Activated CD4-positive, alpha-beta T cell treated with anti-CD3 and anti-CD28 coated beads for 36 hours (primary cell): ENCODE measurements at regions not wholly inside any gene's neighbourhood (a gene's known extent, or its start where the extent isn't known, plus 50 kb on each side); places are given as distances from the start of the nearest gene placed in this dataset.
"Not testable (repeated sequence)": the region's sequence is repeated elsewhere in the genome, so short reads cannot be mapped to it uniquely, and the experiment has no call there.

Source experiments
- ATAC-seq: fragments of 200-7000 bp; cut with Tn5 transposase; one replicate; pipeline ENCODE4 v1.10.0; 2021; ENCODE audit warnings: mild to moderate bottlenecking, moderate library complexity
- CTCF ChIA-PET: fragments of 350-600 bp; sonication (Branson Sonifier 250); formaldehyde crosslinking; loops from one replicate; lab custom pipeline; 2021; ENCODE audit warnings: antibody characterized with exemption; lab: Charles Lee
- POLR2A ChIA-PET: fragments of 350-600 bp; sonication (Branson Sonifier 250); formaldehyde crosslinking; loops from one replicate; lab custom pipeline; 2021; ENCODE audit warnings: antibody characterized with exemption, inconsistent platforms; lab: Charles Lee
- DNase-seq: peaks from one replicate; pipeline ENCODE4 v3.0.0-alpha.2; 2020
- H3K27ac Mint-ChIP-seq: one replicate; pipeline ENCODE4 v1.8.0; 2021; ENCODE audit warnings: mixed read lengths
- H3K27me3 Mint-ChIP-seq: one replicate; pipeline ENCODE4 v1.8.0; 2021; ENCODE audit warnings: mixed read lengths
- H3K36me3 Mint-ChIP-seq: one replicate; pipeline ENCODE4 v1.8.0; 2021; ENCODE audit warnings: low read depth, mixed read lengths
- H3K4me1 Mint-ChIP-seq: one replicate; pipeline ENCODE4 v1.8.0; 2021; ENCODE audit warnings: mixed read lengths
- H3K4me3 Mint-ChIP-seq: one replicate; pipeline ENCODE4 v1.8.0; 2021; ENCODE audit warnings: mild to moderate bottlenecking, moderate library complexity, mixed read lengths
- H3K9me3 Mint-ChIP-seq: one replicate; pipeline ENCODE4 v1.8.0; 2021; ENCODE audit warnings: low read depth, mixed read lengths
- intact Hi-C, 2 experiments: fragments of 100-400 bp; cut with DNase I in 1 of 2; cut with micrococcal nuclease in 1 of 2; formaldehyde crosslinking; loops; one replicate each; pipeline versions ENCODE4 v1.14.2 to v1.15.1; 2022 to 2024; cut with DNase I, micrococcal nuclease

GRCh38 chr12:125999628-126000027 is 934.4 kb downstream of the AACS start:
- intact Hi-C loops = no loop called here
- no peaks in the 10 kb centered on the region for H3K4me1 Mint-ChIP-seq
- DNase-seq (no peak), ATAC-seq (no peak)
- peaks cover 16% of the 10 kb centered on the region for H3K9me3 Mint-ChIP-seq
- no peak overlapping the region for H3K27ac Mint-ChIP-seq
- no peaks in the 10 kb centered on the region for H3K36me3 Mint-ChIP-seq
- POLR2A ChIA-PET = no interaction called here
- H3K4me3 Mint-ChIP-seq = no peak overlapping the region
- H3K27me3 Mint-ChIP-seq = no peaks in the 10 kb centered on the region
- CTCF ChIA-PET = no interaction called here

- H3K9me3 Mint-ChIP-seq = peaks cover 26% of the 10 kb centered on the region
- no peaks in the 10 kb centered on the region for H3K36me3 Mint-ChIP-seq
- no peak overlapping the region for H3K27ac Mint-ChIP-seq
- intact Hi-C loops = no loop called here
- no peaks in the 10 kb centered on the region for H3K4me1 Mint-ChIP-seq
- H3K4me3 Mint-ChIP-seq = no peak overlapping the region
- ChIA-PET CTCF (no interaction called here), POLR2A (no interaction called here)
- DNase-seq (no peak), ATAC-seq (no peak)
- H3K27me3 Mint-ChIP-seq = no peaks in the 10 kb centered on the region
Observed at GRCh38 chr12:126019385-126019784, 954.1 kb downstream of the AACS start.

- ChIA-PET POLR2A (no interaction called here), CTCF (no interaction called here)
- H3K4me3 Mint-ChIP-seq = no peak overlapping the region
- intact Hi-C loops = no loop called here
- ATAC-seq (no peak), DNase-seq (no peak)
- H3K27ac Mint-ChIP-seq = no peak overlapping the region
- peaks cover 21% of the 10 kb centered on the region for H3K9me3 Mint-ChIP-seq
- H3K27me3 Mint-ChIP-seq = no peaks in the 10 kb centered on the region
- no peaks in the 10 kb centered on the region for H3K4me1 Mint-ChIP-seq
- H3K36me3 Mint-ChIP-seq = no peaks in the 10 kb centered on the region
Observed at GRCh38 chr12:126021675-126022074, 956.4 kb downstream of the AACS start.

GRCh38 chr12:126027825-126028224 is 962.6 kb downstream of the AACS start:
- ATAC-seq (no peak), DNase-seq (no peak)
- no peaks in the 10 kb centered on the region for H3K4me1 Mint-ChIP-seq
- POLR2A ChIA-PET = no interaction called here
- H3K36me3 Mint-ChIP-seq = no peaks in the 10 kb centered on the region
- H3K27me3 Mint-ChIP-seq = no peaks in the 10 kb centered on the region
- no peak overlapping the region for H3K27ac Mint-ChIP-seq
- CTCF ChIA-PET = interaction anchor here (0.6 kb wide), 1 partner anchor 498 kb away, joined by 3 read pairs; no protein-coding TSS in a partner anchor
- intact Hi-C loops = no loop called here
- no peak overlapping the region for H3K4me3 Mint-ChIP-seq
- H3K9me3 Mint-ChIP-seq = no peaks in the 10 kb centered on the region

GRCh38 chr12:126030573-126030972 is 965.3 kb downstream of the AACS start:
- ChIA-PET POLR2A (no interaction called here), CTCF (no interaction called here)
- Mint-ChIP-seq H3K9me3 (no peaks in the 10 kb centered on the region), H3K27ac (no peak overlapping the region), H3K4me1 (no peaks in the 10 kb centered on the region), H3K36me3 (no peaks in the 10 kb centered on the region), H3K4me3 (no peak overlapping the region), H3K27me3 (peaks cover 2% of the 10 kb centered on the region)
- DNase-seq (no peak), ATAC-seq (no peak)
- intact Hi-C loops = no loop called here

- no peaks in the 10 kb centered on the region for H3K4me1 Mint-ChIP-seq
- H3K27ac Mint-ChIP-seq = no peak overlapping the region
- ATAC-seq = no peak
- CTCF ChIA-PET = no interaction called here
- DNase-seq = no peak
- peaks cover 4% of the 10 kb centered on the region for H3K9me3 Mint-ChIP-seq
- POLR2A ChIA-PET = no interaction called here
- intact Hi-C loops = no loop called here
- no peaks in the 10 kb centered on the region for H3K36me3 Mint-ChIP-seq
- H3K4me3 Mint-ChIP-seq = no peak overlapping the region
- peaks cover 2% of the 10 kb centered on the region for H3K27me3 Mint-ChIP-seq
Observed at GRCh38 chr12:126033751-126034150, 968.5 kb downstream of the AACS start.

- no peak overlapping the region for H3K27ac Mint-ChIP-seq
- no peak for ATAC-seq
- CTCF ChIA-PET = no interaction called here
- intact Hi-C loops = no loop called here
- no peak for DNase-seq
- no peaks in the 10 kb centered on the region for H3K36me3 Mint-ChIP-seq
- POLR2A ChIA-PET = no interaction called here
- H3K27me3 Mint-ChIP-seq = peaks cover 2% of the 10 kb centered on the region
- H3K4me3 Mint-ChIP-seq = no peak overlapping the region
- H3K9me3 Mint-ChIP-seq = peaks cover 4% of the 10 kb centered on the region
- no peaks in the 10 kb centered on the region for H3K4me1 Mint-ChIP-seq
Observed at GRCh38 chr12:126036348-126036747, 971.1 kb downstream of the AACS start.

- ChIA-PET POLR2A (no interaction called here), CTCF (no interaction called here)
- peaks cover 2% of the 10 kb centered on the region for H3K27me3 Mint-ChIP-seq
- no peak overlapping the region for H3K4me3 Mint-ChIP-seq
- ATAC-seq = no peak
- intact Hi-C loops = no loop called here
- peaks cover 7% of the 10 kb centered on the region for H3K9me3 Mint-ChIP-seq
- no peak overlapping the region for H3K27ac Mint-ChIP-seq
- H3K4me1 Mint-ChIP-seq = no peaks in the 10 kb centered on the region
- DNase-seq = no peak
- no peaks in the 10 kb centered on the region for H3K36me3 Mint-ChIP-seq
Observed at GRCh38 chr12:126038434-126038833, 973.2 kb downstream of the AACS start.

GRCh38 chr12:126040307-126040706 is 975.1 kb downstream of the AACS start:
- Mint-ChIP-seq H3K27ac (no peak overlapping the region), H3K27me3 (no peaks in the 10 kb centered on the region), H3K4me3 (no peak overlapping the region), H3K4me1 (no peaks in the 10 kb centered on the region), H3K9me3 (peaks cover 9% of the 10 kb centered on the region), H3K36me3 (no peaks in the 10 kb centered on the region)
- DNase-seq = no peak
- CTCF ChIA-PET = no interaction called here
- ATAC-seq = no peak
- intact Hi-C loops = no loop called here
- POLR2A ChIA-PET = no interaction called here

- H3K27me3 Mint-ChIP-seq = no peaks in the 10 kb centered on the region
- DNase-seq = no peak
- no peaks in the 10 kb centered on the region for H3K36me3 Mint-ChIP-seq
- ChIA-PET POLR2A (no interaction called here), CTCF (no interaction called here)
- no peak overlapping the region for H3K27ac Mint-ChIP-seq
- H3K9me3 Mint-ChIP-seq = peaks cover 13% of the 10 kb centered on the region
- no peaks in the 10 kb centered on the region for H3K4me1 Mint-ChIP-seq
- ATAC-seq = no peak
- no peak overlapping the region for H3K4me3 Mint-ChIP-seq
- intact Hi-C loops = no loop called here
Observed at GRCh38 chr12:126042286-126042685, 977.1 kb downstream of the AACS start.

- intact Hi-C loops, POLR2A ChIA-PET, H3K36me3 Mint-ChIP-seq: not testable (repeated sequence)
Observed at GRCh38 chr12:126049501-126049900, 984.3 kb downstream of the AACS start.

GRCh38 chr12:126051611-126052107 is 986.4 kb downstream of the AACS start:
- H3K27ac Mint-ChIP-seq = no peak overlapping the region
- DNase-seq = no peak
- ChIA-PET POLR2A (no interaction called here), CTCF (no interaction called here)
- no peaks in the 10 kb centered on the region for H3K4me1 Mint-ChIP-seq
- no peak for ATAC-seq
- peaks cover 12% of the 10 kb centered on the region for H3K9me3 Mint-ChIP-seq
- no peak overlapping the region for H3K4me3 Mint-ChIP-seq
- no peaks in the 10 kb centered on the region for H3K36me3 Mint-ChIP-seq
- H3K27me3 Mint-ChIP-seq = peaks cover 2% of the 10 kb centered on the region
- intact Hi-C loops = no loop called here

More at GRCh38 chr12:126049501-126049900, 984.3 kb downstream of the AACS start:
- H3K4me1 Mint-ChIP-seq, H3K27me3 Mint-ChIP-seq, CTCF ChIA-PET, DNase-seq, H3K4me3 Mint-ChIP-seq, H3K27ac Mint-ChIP-seq, ATAC-seq: not testable (repeated sequence)
- H3K9me3 Mint-ChIP-seq = peaks cover 12% of the 10 kb centered on the region

GRCh38 chr12:126055521-126055920 is 990.3 kb downstream of the AACS start:
- DNase-seq = no peak
- no peak for ATAC-seq
- H3K27ac Mint-ChIP-seq = no peak overlapping the region
- intact Hi-C loops = no loop called here
- H3K4me1 Mint-ChIP-seq = no peaks in the 10 kb centered on the region
- no peak overlapping the region for H3K4me3 Mint-ChIP-seq
- ChIA-PET CTCF (no interaction called here), POLR2A (no interaction called here)
- peaks cover 4% of the 10 kb centered on the region for H3K9me3 Mint-ChIP-seq
- H3K27me3 Mint-ChIP-seq = peaks cover 2% of the 10 kb centered on the region
- no peaks in the 10 kb centered on the region for H3K36me3 Mint-ChIP-seq
